D721Med (cell line): ENCODE measurements at regions not wholly inside any gene's neighbourhood (a gene's known extent, or its start where the extent isn't known, plus 50 kb on each side); places are given as distances from the start of the nearest gene placed in this dataset.
A peak's percentile ranks its signal among the peaks of the same experiment; 100 is the strongest.

Experiments
- DNase-seq: peaks from one replicate; pipeline ENCODE4 v3.0.0; 2011; ENCODE audit warnings: low spot score; ENCODE audit not compliant: insufficient read length
- FAIRE-seq: peaks from 2 replicates; lab custom pipeline; 2011; peaks lifted over from hg19 to GRCh38; lab: Jason Lieb, UNC
- CTCF ChIP-seq: IDR thresholded peaks from 2 replicates; pipeline ENCODE4 v1.5.1; 2012; ENCODE audit warnings: mild to moderate bottlenecking, control low read depth; ENCODE audit not compliant: insufficient read depth; ENCODE audit errors: missing control alignments

- no peak for FAIRE-seq
- no peak for TF ChIP-seq CTCF
- no peak for DNase-seq
Observed at GRCh38 chr5:153118018-153118417, 372.5 kb upstream of the GRIA1 start.

GRCh38 chr5:153122403-153122802 lies 368.1 kb upstream of the GRIA1 start:
- TF ChIP-seq CTCF, result no peak
- FAIRE-seq (no peak), DNase-seq (no peak)

- no peak for TF ChIP-seq CTCF
- no peak for FAIRE-seq
- no peak for DNase-seq
Observed at GRCh38 chr5:153130296-153130695, 360.2 kb upstream of the GRIA1 start.

GRCh38 chr5:153135411-153135810 lies 355.1 kb upstream of the GRIA1 start:
- no peak for TF ChIP-seq CTCF
- FAIRE-seq, result no peak
- no peak for DNase-seq

- no peak for FAIRE-seq
- DNase-seq, result no peak
- no peak for TF ChIP-seq CTCF
Observed at GRCh38 chr5:153136910-153137614, 353.4 kb upstream of the GRIA1 start.

GRCh38 chr5:153147891-153148623 lies 342.4 kb upstream of the GRIA1 start:
- TF ChIP-seq CTCF, result peak; percentile 85
- no peak for DNase-seq
- FAIRE-seq, result no peak

GRCh38 chr5:153148624-153148976 lies 341.9 kb upstream of the GRIA1 start:
- TF ChIP-seq CTCF, result no peak
- DNase-seq (no peak), FAIRE-seq (no peak)
